DMS153 treated with DMSO at 0.1 percent for 48 hours (cell line): ENCODE measurements at regions not wholly inside any gene's neighbourhood (a gene's known extent, or its start where the extent isn't known, plus 50 kb on each side); places are given as distances from the start of the nearest gene placed in this dataset.
"Not testable (repeated sequence)": the region's sequence is repeated elsewhere in the genome, so short reads cannot be mapped to it uniquely, and the experiment has no call there.

Experiments used
- DNase-seq: peaks from one replicate; lab custom pipeline; 2025; ENCODE audit not compliant: unreplicated experiment; lab: John Stamatoyannopoulos, UW

DNA sequence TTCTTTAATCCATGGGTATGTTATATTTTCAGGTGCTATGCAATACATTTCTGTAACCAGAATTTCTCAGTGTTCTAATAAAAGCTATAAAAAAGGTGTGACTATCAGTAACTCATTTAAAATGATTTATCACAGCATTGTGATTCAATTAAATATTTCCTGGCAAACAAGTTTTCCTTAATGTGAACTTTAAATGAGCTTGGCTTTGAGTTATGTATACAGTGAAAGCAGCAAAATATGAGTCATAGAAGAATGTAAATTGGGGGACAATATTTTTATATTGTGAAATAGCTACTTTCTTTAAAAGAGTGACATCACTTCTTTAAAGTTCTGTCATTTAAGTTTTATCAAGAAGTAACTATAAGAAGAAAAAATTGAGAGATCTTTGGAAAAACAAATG is 484.9 kb upstream of the MAN1A1 start:
- DNase-seq = no peak

DNA sequence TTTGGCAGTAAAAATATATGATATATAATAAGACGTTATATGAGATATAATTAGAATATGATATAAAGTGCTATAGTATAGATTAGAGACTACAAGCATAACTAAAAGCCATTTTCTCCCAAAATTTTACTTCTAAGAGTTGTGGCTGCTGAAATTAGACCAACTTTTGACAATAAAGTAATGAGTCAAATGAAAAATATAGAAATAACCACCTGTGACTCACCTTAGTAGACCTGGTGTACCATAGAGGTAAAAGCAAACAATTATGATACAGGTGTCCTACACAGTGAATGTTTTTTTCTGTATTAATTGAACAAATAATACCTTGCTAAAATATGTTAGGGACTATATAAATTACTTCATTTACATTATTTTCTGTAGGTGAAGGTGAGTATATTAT is 482.9 kb upstream of the MAN1A1 start:
- no peak for DNase-seq

DNA sequence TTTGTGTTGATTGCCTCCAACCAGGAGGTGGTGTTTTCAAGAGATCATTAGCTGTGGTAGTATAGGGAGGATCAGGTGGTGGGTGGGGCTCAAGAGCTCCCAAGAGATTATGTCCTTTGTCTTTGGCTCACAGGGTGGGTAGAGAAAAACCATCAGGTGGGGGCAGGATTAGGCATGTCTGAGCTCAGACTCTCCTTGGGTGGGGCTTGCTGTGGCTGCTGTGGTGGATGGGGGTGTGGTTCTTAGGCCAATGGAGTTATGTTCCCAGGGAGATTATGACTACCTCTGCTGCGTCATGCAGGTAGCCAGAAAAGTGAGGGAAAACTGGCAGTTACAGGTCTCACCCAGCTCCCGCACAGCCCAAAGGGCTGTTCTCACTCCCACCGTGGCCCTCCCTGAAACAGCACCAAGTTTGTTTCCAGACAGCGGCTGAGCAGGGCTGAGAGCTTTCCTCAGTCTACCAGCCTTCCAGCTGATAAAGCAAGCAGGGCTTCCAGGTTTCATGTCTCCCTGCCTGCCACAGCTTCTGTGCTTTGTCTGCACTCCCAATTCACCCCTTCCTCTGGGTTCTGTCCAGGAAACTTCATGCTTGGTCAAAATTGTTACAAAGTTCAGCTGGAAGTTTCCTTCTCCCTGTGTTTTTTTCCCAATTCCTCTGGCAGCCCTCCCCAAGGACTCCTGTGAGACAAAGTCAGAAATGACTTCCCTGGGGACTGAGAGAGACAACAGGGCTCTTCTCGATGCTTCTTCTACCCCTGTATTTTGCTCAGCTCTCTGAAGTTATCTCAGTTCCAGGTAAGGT is 481.1 kb upstream of the MAN1A1 start:
- DNase-seq = peak; percentile 13

DNA sequence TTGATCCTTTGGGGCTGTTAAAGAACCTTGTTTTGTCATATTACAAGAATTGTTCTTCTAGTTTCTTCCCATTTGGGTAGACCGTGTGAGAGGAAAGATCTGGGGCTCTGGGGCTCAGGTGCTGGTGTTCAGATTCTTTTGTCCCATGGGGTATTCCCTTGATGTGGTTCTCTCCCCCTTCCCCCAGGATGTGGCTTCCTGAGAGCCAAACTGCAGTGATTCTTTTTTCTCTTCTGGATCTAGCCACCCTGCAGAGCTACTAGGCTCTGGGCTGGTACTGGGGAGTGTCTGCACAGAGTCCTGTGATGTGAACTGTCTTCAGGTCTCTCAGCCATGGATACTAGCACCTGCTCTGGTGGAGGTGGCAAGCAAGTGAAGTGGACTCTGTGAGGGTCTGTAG is 480.5 kb upstream of the MAN1A1 start:
- DNase-seq = no peak

DNA sequence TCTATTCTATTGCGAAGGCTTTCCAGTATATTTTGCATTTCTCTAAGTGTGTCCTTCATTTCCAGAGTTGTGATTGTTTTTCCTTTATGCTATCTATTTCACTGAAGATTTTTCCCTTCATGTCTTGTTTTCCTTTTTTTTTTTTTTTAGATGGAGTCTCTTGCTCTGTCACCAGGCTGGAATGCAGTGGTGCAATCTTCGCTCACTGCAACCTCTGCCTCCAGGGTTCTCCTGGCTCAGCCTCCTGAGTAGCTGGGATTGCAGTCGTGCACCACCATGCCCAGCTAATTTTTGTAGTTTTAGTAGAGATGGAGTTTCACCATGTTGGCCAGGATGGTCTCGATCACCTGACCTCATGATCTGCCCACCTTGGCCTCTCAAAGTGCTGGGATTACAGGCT is 479.9 kb upstream of the MAN1A1 start:
- not testable (repeated sequence) for DNase-seq

DNA sequence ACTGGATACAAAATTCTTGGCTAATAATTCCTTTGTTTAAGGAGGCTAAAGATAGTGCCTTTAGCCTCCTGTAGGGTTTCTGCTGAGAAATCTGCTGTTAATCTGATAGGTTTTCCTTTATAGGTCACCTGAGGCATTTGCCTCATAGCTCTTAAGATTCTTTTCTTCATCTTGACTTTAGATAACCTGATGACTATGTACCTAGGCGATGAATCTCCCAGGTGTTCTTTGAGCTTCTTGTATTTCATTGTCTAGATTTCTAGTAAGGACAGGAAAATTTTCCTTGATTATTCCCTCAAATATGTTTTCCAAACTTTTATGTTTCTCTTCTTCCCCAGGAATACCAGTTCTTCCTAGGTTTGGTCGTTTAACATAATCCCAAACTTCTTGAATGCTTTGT is 479.4 kb upstream of the MAN1A1 start:
- no peak for DNase-seq

DNA sequence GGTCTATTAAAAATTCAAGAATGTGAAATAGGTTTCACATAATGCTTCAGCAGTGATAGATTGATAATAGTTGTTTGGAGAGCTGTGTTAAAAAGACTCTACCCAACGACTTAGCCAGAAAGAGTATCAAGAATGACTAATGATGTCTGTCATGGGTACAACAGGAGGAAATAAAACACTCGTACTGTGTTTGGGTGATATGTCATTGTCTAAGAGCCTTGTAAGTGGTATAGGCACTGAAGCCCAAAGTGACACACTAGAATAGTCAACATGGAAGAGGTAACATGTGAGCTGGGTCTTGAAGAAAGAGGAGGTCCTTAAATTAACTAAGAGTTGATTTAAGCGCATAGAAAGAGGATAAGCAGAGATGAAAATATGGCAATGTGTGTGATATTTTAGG is 471.8 kb upstream of the MAN1A1 start:
- DNase-seq = no peak

DNA sequence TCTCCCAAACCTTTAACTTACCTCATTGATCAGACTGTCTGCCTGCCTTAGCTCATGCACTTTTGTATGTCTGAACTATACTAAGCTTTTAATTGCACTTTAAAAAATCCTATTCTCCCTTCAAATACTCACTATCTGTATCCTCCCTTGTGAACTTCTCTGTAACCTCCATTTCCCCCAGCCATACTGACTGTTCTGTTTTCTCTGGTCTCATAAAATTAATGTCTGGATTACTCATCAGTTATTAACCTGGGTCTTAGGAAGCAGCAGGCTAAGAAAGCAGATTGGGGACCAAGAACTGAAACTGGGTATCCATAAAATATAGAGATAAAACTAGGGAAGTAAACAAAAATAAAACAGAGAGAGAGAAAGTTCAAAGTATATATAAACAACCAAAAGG is 469.3 kb upstream of the MAN1A1 start:
- DNase-seq = no peak

DNA sequence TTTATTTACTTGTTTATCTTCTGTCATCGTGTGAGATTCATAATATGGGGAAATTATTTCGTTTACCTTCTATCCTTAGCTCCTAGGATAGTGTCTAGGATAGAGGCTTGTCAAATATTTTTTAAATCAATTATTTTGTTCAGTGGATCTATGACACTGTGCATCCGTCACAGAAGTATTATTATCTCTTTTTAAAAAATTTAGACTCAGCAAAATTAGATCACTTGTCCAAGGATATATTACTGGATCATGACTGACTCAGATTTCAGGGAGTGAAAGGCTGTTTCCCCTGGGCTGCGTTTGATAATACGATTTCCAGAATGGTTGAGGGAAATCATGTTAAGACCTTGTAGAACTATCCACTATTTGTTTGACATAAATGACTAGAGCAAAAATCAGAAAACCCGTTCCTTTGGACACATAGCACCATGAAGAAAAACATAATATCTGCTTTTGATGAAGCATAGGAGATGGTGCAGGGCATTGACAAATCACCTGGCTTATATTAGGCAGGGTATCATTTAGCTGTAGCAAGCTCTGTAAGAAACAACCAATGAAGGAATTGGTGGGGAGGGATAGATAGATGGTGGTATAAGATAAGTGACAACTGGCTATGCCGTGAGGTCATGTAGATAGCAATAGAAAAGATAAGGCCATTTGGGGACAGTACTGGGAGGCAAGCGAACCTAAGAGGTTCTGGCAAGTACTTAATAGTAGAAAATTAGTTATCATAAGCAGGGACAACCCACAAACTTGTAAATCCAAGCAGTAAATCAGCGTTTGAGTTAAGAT is 465.2 kb upstream of the MAN1A1 start:
- no peak for DNase-seq

DNA sequence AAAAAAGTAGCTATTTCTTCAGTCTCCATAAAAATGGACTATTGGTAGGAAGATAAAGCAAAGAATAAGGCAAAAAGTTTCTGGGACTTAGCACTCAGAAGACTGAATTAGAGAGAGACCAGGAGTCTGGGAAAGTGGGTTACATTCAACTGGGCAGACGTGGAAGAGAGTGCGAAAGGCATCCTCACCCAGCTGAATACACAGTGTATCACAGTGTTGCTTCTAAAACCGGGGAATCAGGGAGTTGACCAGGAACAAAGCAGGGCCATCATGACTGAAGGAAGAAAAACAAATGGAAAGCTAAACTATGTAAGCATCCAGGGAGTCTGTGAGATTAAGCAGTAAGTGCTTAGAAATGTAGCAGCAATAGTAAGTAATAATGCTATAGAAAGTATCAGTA is 452.9 kb upstream of the MAN1A1 start:
- no peak for DNase-seq

DNA sequence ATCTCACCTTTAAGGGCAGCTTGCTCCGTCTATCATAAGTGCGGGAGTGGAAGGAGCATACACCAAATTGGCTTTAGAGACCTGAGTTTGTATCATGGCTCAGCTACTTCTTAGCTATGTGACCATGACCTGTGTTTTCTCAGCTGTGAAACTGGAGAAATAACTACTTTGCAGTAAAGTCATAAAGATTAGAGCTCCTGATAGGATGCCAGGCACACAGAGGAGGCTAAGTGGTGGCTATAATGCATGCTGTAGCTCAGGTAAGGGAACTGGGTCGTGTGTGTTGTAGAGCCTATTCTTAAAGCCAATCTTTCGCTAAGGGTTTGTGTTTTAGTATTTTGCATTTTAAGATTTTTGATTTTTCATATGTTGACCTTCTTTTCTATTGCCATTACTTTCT is 451.5 kb upstream of the MAN1A1 start:
- no peak for DNase-seq

DNA sequence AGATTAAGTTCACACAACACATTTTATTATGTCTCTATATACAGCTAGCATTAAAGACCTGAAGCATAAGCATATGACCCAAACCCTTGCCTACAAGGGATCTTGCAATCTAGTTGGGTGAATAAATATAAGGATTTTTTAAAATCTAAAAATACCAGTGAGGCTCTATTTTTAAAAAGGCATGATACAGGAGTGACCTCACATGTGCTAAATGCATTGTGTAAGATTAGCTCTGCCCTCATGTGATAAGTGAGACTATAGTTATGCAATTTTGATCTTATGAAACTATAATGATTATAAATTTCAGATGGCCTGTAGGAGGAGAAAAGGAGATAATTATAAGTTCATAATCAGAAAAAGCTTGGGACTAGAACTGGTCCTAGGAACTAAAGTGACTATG is 451.0 kb upstream of the MAN1A1 start:
- no peak for DNase-seq

DNA sequence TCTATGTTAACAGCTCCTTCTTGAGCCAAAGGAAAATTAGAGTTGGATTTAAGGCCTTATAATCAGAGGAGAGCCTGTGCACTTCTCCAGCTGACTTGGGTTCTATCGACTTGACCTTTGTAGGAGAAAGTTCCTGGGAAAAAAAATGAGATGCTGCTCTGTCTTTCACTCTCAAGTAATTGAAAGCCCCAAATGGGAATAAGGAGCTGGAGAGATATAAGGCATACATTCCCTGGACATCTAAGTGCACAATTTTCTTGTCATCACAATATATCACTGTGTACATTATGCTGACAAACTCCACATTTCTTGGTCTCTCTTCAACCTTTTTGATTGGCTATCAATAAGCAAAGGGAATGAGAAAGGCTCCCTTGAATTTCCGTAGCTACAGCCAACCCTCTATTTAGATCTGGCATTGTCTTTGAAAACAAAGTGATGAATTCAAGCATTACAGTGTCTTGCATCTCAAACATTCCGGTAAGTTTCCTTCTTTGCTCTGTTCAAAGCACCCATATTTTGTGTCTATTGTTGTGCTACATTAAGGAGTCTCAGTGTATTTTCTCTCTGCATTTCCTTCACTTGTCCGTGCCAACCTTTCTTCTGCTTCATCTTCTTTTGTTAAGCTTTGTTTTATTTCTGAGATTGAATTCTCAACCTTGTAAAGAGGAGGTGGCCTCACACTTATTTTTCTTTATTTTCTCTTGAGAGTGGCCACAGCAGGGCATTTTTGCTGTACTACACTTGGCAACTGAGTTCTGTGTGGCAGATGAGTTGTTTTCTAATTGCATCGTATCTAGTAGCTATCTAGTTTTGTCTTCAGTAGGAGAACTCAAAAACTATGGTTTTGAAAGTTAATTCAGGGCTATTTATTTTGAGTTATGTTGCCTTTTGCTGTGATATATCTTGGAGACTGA is 450.3 kb upstream of the MAN1A1 start:
- no peak for DNase-seq

DNA sequence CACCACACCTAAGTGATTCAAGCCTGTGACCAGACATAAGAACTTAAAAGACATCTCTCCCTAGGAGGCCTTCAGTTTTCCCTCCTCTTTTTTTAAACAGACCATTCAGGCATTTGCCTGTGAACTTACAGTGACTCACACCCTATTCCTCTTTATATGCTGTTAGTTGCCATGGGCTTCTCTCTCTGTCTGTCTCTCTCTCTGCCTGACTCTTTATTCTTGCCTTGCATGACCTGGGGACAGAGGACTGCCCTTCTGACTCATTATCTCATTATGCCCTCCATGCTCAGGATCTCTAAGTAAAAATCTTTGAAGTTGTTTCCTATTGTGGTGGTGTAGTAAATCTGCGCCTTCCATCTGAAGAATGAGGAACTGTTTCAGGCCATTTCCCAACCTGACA is 442.2 kb upstream of the MAN1A1 start:
- DNase-seq = no peak

DNA sequence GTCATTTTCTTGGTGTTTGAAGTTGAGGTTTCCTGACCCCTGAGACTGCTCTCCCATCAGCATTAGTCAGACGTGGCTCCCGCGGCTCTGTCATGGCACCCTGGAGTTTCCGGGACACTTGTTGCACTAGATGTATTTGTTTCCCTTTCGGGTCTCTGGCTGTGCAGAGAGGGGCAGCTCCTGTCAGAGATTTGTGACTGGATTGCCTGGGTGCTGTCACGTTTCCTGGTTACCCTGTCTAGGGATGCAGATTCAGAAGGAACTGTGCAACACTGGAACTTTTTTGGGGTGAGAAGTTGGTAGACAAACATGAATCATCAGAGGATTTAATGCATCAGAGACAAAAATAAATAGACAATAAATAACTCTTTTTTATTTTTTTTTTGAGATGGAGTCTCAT is 431.8 kb upstream of the MAN1A1 start:
- no peak for DNase-seq

DNA sequence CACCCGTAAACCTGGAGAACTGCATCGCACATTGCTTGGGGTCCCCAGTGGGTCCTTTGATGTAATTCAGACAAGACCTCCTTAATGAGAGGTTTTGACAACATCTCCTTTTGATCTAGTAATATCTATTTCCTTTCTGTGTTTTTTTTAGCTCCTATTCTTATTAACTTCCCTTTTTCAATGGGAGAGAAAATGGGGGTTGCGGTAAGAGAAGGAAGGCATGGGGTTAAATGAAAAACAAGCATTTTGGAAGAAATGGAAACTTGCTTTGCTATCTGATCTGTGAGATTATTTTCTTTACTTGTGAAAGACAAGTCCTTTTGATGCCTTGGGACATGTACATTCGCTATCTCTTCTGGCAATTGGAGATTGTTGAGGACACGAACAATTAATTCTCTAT is 418.6 kb upstream of the MAN1A1 start:
- DNase-seq = no peak

DNA sequence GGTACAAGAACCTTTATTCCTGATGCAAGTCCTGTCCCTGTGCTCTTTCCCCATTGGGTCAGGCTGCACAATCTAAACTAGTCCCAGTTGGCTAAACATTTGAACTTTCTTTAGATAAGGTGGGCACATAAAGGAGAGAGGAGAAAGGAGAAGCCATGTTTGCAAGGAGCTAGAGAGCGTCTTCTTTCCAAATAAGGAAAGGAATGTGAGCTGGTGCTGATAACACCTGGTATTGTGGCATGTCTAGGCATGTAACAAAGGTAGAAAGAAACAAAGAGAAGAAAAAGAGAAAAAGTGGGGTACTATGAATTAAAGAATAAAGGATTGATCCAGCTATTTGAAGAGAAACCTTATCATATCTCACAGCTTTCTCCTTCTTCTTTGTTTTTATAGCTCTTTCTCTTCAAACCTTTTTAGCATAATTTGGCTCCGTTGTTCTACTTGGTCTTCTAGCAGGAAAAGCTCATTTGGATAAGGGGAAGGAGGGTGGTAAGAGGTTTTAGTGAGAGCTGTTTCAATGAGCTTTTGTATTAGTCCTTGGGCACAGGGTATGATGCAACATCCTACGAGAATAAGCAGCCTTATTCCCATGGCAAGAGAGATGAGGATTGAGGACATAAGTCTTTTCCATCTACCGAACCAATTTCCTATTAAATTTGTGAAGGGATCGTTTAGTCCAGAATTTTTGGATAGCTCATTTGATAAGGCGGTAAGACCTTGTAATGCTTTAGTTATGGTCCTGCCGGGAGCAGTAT is 415.5 kb upstream of the MAN1A1 start:
- DNase-seq = no peak

DNA sequence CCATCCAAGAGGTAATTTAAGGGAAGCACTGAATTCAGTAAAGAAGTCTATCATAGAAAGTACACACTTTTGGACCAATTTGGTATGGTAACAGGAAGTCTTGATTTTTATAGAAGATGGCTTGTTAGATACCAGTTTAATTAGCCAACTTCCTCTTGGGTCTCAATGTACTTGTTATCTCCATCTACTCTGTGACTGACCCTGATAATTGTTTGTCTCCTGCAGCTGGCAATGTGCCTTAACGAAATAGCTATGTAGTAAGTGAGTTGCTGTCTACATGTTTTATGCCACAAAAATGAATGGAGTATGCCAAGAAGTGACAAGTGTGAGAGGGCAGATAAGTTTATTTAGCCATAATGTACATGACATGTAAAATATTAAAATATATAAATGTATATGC is 410.5 kb upstream of the MAN1A1 start:
- no peak for DNase-seq

DNA sequence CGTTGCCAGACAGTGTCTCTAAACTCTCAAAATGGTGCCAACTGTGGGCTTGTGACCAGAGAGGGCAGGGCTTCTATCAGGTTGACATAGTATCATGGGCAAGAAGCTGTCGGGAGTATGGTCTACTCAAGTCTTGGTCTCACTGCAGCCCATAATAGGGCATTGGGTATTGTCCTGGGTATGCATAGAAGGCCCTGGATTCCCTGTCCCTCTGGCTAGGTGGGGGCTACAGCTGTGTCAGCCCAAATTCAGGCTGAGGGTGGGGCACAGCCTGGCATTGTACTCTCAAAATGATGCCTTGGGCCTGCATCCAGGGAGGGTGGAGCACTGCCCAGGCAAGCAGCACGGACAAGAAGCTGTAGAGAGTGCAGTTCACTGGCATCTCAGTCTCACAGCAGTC is 408.8 kb upstream of the MAN1A1 start:
- DNase-seq = no peak

DNA sequence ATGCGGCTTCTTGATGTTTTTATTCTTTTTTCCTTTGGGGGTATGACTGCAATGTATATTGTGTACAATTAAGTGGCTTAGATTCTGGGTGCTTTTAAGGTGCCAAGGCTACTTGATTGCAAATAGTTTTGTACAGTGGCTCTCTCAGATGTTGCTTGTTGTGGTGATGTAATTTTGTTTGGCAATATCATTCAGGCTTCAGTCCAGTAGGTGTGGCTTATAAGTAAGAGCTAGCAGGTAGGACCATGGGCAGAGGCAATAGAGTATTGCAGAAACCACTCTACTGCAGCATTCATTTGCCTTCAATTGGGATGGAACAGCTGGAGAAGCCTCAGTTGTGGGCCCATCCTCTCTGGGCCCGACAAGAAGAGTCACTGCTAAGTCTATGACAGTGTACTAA is 407.9 kb upstream of the MAN1A1 start:
- no peak for DNase-seq

DNA sequence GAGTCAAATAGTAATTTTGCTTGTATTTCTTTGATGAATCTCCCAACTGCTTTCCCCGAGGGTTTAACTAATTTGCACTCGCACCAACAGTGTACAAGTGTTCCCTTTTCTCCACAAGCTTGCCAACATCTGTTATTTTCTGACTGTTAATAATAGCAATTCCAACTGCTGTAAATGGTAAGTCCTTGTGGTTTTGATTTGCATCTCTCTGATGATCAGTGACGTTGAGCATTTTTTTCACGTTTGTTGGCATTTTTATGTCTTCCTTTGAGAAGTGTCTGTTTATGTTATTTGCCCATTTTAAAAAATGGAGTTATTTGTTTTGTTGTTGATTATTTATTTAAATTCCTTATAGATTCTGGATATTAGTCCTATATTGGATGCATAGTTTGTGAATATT is 399.8 kb upstream of the MAN1A1 start:
- no peak for DNase-seq
